OCI-LY7 (cell line): ENCODE measurements at regions not wholly inside any gene's neighbourhood (a gene's known extent, or its start where the extent isn't known, plus 50 kb on each side); places are given as distances from the start of the nearest gene placed in this dataset.

Source experiments
- BruUV-seq: library from RNA; stranded (reverse); fragments of 400-500 nt; replicated peaks from 2 replicates; lab custom pipeline; 2021; lab: Mats Ljungman, UMichigan
- CTCF ChIA-PET: fragments of 300-600 bp; sonication (Branson Sonifier 250); formaldehyde crosslinking; loops from one replicate; lab custom pipeline; 2022; ENCODE audit warnings: antibody characterized with exemption; ENCODE audit not compliant: unreplicated experiment; lab: Charles Lee
- POLR2A ChIA-PET: fragments of 300-600 bp; sonication (Branson Sonifier 250); formaldehyde crosslinking; loops from one replicate; lab custom pipeline; 2022; ENCODE audit warnings: antibody characterized with exemption; lab: Charles Lee
- DNase-seq: peaks from one replicate; pipeline ENCODE4 v3.0.0-alpha.2; 2015; ENCODE audit warnings: low spot score
- H2AFZ ChIP-seq: fragments of 200-600 bp; sonication (generic), shearing (Covaris generic); 2 replicates; pipeline ENCODE4 v1.6.1; 2014; ENCODE audit warnings: mild to moderate bottlenecking, antibody characterized with exemption, low read length, moderate library complexity
- H3K27ac ChIP-seq: fragments of 200-600 bp; sonication (generic); 2 replicates; pipeline ENCODE4 v1.5.1; 2014; ENCODE audit warnings: mixed run types, low read depth, mild to moderate bottlenecking, moderate library complexity, low read length, inconsistent platforms; ENCODE audit not compliant: poor library complexity, severe bottlenecking
- H3K36me3 ChIP-seq: fragments of 200-600 bp; sonication (generic); 2 replicates; pipeline ENCODE4 v1.6.1; 2014; ENCODE audit warnings: mild to moderate bottlenecking, antibody characterized with exemption, low read length, moderate library complexity, mixed read lengths; ENCODE audit not compliant: insufficient read depth
- H3K4me1 ChIP-seq: fragments of 200-600 bp; sonication (generic); 2 replicates; pipeline ENCODE4 v1.5.1; 2014; ENCODE audit warnings: mild to moderate bottlenecking, low read length; ENCODE audit not compliant: insufficient read depth, poor library complexity, severe bottlenecking
- H3K4me2 ChIP-seq: fragments of 200-600 bp; sonication (generic); 2 replicates; pipeline ENCODE4 v1.6.1; 2014; ENCODE audit warnings: mild to moderate bottlenecking, low read length
- H3K4me3 ChIP-seq: fragments of 200-600 bp; sonication (generic); 2 replicates; pipeline ENCODE4 v1.5.1; 2014; ENCODE audit warnings: mild to moderate bottlenecking, low read depth, low read length; ENCODE audit not compliant: poor library complexity, severe bottlenecking
- H3K79me2 ChIP-seq: fragments of 200-600 bp; sonication (generic); 2 replicates; pipeline ENCODE4 v1.6.1; 2016; ENCODE audit warnings: low read depth, mild to moderate bottlenecking, low read length, moderate library complexity, mixed read lengths; ENCODE audit not compliant: insufficient read depth
- H3K9me2 ChIP-seq: fragments of 200-600 bp; sonication (generic); 2 replicates; pipeline ENCODE4 v1.6.1; 2016; ENCODE audit warnings: mild to moderate bottlenecking, low read length, mixed read lengths; ENCODE audit not compliant: insufficient read depth
- H3K9me3 ChIP-seq: fragments of 200-600 bp; sonication (generic); 2 replicates; pipeline ENCODE4 v1.6.1; 2014; ENCODE audit warnings: mild to moderate bottlenecking, mixed run types, low read length, mixed read lengths
- H4K20me1 ChIP-seq: fragments of 200-600 bp; sonication (generic); 2 replicates; pipeline ENCODE4 v1.6.1; 2014; ENCODE audit warnings: mild to moderate bottlenecking, antibody characterized with exemption, low read length, moderate library complexity, mixed read lengths; ENCODE audit not compliant: insufficient read depth
- CTCF ChIP-seq: fragments of 200-600 bp; sonication (generic); conservative IDR thresholded peaks from 2 replicates; pipeline ENCODE4 v1.5.1; 2014; ENCODE audit warnings: mild to moderate bottlenecking, antibody characterized with exemption, low read length, moderate library complexity, mixed read lengths
- EZH2phosphoT487 ChIP-seq: fragments of 200-600 bp; sonication (generic); IDR thresholded peaks from 2 replicates; pipeline ENCODE4 v1.6.1; 2018; ENCODE audit warnings: low read depth, borderline replicate concordance, mild to moderate bottlenecking, mixed run types, antibody characterized with exemption, low read length, moderate library complexity, mixed read lengths
- intact Hi-C: fragments of 100-400 bp; cut with micrococcal nuclease; formaldehyde crosslinking; loops from one replicate; pipeline ENCODE4 v1.10.0; 2022; ENCODE audit not compliant: unreplicated experiment

GRCh38 chr7:8809320-8809719 lies 375.9 kb downstream of the NXPH1 start:
- BruUV-seq, result no TSS peak
- H3K4me3 ChIP-seq, result no peak overlapping the region
- no peak overlapping the region for H2AFZ ChIP-seq
- no peaks in the 10 kb centered on the region for H3K36me3 ChIP-seq
- ChIA-PET CTCF (no interaction called here), POLR2A (no interaction called here)
- DNase-seq, result no peak
- H3K9me2 ChIP-seq, result no peaks in the 10 kb centered on the region
- no peaks in the 10 kb centered on the region for H3K9me3 ChIP-seq
- no peaks in the 10 kb centered on the region for H4K20me1 ChIP-seq
- TF ChIP-seq CTCF, result no peak
- TF ChIP-seq EZH2phosphoT487, result no peak
- H3K27ac ChIP-seq, result no peak overlapping the region
- H3K79me2 ChIP-seq, result no peaks in the 10 kb centered on the region
- H3K4me1 ChIP-seq, result no peaks in the 10 kb centered on the region
- no peak overlapping the region for H3K4me2 ChIP-seq
- intact Hi-C loops, result no loop called here

DNA sequence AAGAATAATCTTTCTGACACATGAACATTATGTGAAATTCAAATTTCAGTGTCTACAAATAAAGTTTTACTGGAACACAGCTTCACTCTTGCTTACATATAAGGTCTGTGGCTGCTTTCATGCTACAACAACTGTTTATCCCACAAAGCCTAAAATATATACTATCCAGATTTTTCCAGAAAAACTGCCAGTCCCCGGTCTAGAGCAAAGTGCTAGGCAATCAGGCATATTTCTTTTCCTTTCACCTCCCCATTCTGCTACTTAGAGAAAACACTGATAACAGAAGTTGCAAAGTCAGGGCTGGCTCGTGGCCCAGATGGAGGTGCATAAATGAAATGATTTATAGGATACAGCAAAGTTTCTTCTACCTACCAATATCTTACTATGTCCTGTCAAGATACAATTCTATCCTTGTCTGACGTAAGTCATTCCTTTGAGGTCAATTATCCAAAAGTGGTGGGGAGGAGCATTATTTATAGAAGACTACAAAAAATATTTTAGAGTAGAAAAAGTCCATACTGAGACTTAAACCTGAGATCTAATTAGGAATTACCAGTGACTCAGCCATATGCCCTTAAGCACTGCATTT lies 384.1 kb downstream of the NXPH1 start:
- no peaks in the 10 kb centered on the region for H4K20me1 ChIP-seq
- BruUV-seq, result no TSS peak
- POLR2A ChIA-PET, result no interaction called here
- H3K79me2 ChIP-seq, result no peaks in the 10 kb centered on the region
- no peaks in the 10 kb centered on the region for H3K9me3 ChIP-seq
- H3K9me2 ChIP-seq, result no peaks in the 10 kb centered on the region
- H3K36me3 ChIP-seq, result no peaks in the 10 kb centered on the region
- H2AFZ ChIP-seq, result no peak overlapping the region
- H3K4me2 ChIP-seq, result no peak overlapping the region
- H3K27ac ChIP-seq, result no peak overlapping the region
- no peak for TF ChIP-seq CTCF
- TF ChIP-seq EZH2phosphoT487, result no peak
- H3K4me3 ChIP-seq, result no peak overlapping the region
- H3K4me1 ChIP-seq, result no peaks in the 10 kb centered on the region
- intact Hi-C loops, result no loop called here
- DNase-seq, result no peak
- CTCF ChIA-PET, result no interaction called here

DNA sequence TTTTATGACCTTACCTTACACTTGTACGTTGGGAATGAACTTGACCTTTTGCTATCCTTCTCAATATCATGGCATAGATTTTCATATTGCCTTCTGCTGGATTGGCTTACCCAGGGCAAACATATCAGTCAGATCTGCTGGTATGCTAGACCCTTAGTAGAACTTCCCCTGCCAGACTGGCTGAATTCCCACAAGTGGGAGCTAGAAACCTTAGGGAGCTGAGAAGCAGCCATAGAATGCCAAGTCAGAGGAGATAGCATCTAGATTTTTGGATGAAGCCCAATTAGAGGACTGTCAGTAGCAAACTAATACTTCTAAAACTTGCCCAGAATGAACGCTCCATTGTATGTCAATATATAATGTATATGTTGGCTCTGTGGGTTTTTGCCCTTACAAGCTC lies 385.0 kb downstream of the NXPH1 start:
- H3K9me3 ChIP-seq, result no peaks in the 10 kb centered on the region
- intact Hi-C loops, result no loop called here
- no peaks in the 10 kb centered on the region for H3K4me1 ChIP-seq
- no peaks in the 10 kb centered on the region for H3K79me2 ChIP-seq
- no peak overlapping the region for H3K4me2 ChIP-seq
- no peaks in the 10 kb centered on the region for H3K9me2 ChIP-seq
- H4K20me1 ChIP-seq, result no peaks in the 10 kb centered on the region
- POLR2A ChIA-PET, result no interaction called here
- no peak overlapping the region for H3K27ac ChIP-seq
- DNase-seq, result no peak
- no peak for TF ChIP-seq EZH2phosphoT487
- TF ChIP-seq CTCF, result no peak
- no peaks in the 10 kb centered on the region for H3K36me3 ChIP-seq
- no peak overlapping the region for H2AFZ ChIP-seq
- no TSS peak for BruUV-seq
- no peak overlapping the region for H3K4me3 ChIP-seq
- CTCF ChIA-PET, result no interaction called here
